ENCODE measurements at regions not wholly inside any gene's neighbourhood (a gene's known extent, or its start where the extent isn't known, plus 50 kb on each side); places are given as distances from the start of the nearest gene placed in this dataset.
"Not testable (repeated sequence)": the region's sequence is repeated elsewhere in the genome, so short reads cannot be mapped to it uniquely, and the experiment has no call there.

DNA sequence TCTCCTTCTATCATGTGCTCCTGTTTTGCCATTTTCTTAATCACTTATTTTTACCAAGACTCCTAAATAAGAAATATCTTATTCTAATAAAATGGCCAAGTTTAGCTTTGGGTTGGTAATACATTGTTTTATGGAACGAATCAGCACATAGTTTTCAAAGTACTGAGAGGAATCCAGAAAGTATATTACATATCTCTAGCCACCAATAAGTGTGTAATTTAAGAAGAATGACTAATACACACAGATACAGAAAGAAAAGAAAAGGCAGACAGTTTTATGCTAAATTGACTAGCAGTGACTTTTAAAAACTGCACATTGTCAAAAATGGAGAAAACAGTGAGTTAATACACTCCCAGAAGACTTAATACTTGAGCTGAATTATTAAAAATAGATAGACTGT lies 167.0 kb upstream of the IL15 start:
- no peaks in the 10 kb centered on the region for H3K27me3 ChIP-seq (ENCODE audit: low read length)

DNA sequence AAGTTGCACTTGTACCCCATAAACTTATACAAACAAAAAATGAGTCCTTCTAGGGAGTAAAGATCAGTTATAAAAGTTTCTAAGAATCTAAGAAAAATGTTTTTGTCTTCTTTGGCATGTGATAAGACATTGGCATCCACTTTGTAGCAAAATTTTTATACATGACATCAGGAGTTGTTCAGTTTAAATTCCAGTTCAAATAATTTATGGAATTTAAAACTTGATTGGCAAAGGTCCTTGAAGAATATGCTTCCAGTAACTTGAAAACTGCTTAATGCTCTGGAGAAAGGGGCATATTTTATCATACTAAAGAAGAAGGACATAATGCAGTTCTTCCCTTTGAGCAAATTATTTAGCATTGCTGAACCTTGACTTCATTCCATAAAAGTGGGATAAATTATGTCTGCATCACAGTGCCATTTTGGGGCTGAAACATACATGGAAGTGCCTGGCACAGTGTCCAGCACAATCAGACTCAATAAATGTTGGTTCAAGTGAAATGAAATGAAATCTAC lies 163.3 kb upstream of the IL15 start:
- no peak for DNase-seq
- no peak overlapping the region for H2AFZ ChIP-seq (ENCODE audit: low read length)
- no peaks in the 10 kb centered on the region for H4K20me1 ChIP-seq (ENCODE audit: insufficient read depth, low read depth, low read length)
- H3K9ac ChIP-seq (ENCODE audit: low read length), result no peak overlapping the region
- H3K9me3 ChIP-seq (ENCODE audit: low read length), result peaks cover 6% of the 10 kb centered on the region; the same call in 1 of the 2 replicates
- no peak overlapping the region for H3K4me2 ChIP-seq (ENCODE audit: low read depth, low read length, poor library complexity, severe bottlenecking)
- H3K4me1 ChIP-seq (ENCODE audit: low read length), result no peaks in the 10 kb centered on the region
- no peaks in the 10 kb centered on the region for H3K79me2 ChIP-seq (ENCODE audit: low read length)
- no peaks in the 10 kb centered on the region for H3K36me3 ChIP-seq (ENCODE audit: insufficient read depth, low read length)
- no peaks in the 10 kb centered on the region for H3K27me3 ChIP-seq (ENCODE audit: low read length)
- no peak overlapping the region for H3K4me3 ChIP-seq (ENCODE audit: low read length)
- H3K9me2 ChIP-seq (replicated peaks; ENCODE audit: insufficient read depth, low read length), result no peaks in the 10 kb centered on the region
- H3K27ac ChIP-seq (ENCODE audit: low read length), result no peak overlapping the region

More for the DNA sequence above, 167.0 kb upstream of the IL15 start:
- Histone ChIP-seq H3K36me3 (ENCODE audit: insufficient read depth, low read length) (no peaks in the 10 kb centered on the region), H3K4me1 (ENCODE audit: low read length) (no peaks in the 10 kb centered on the region), H4K20me1 (ENCODE audit: insufficient read depth, low read depth, low read length) (no peaks in the 10 kb centered on the region), H3K9me2 (replicated peaks; ENCODE audit: insufficient read depth, low read length) (no peaks in the 10 kb centered on the region), H3K9me3 (ENCODE audit: low read length) (peaks cover 8% of the 10 kb centered on the region), H3K9ac (ENCODE audit: low read length) (no peak overlapping the region), H3K79me2 (ENCODE audit: low read length) (no peaks in the 10 kb centered on the region), H3K4me2 (ENCODE audit: low read depth, low read length, poor library complexity, severe bottlenecking) (no peak overlapping the region), H3K4me3 (ENCODE audit: low read length) (no peak overlapping the region), H3K27ac (ENCODE audit: low read length) (no peak overlapping the region), H2AFZ (ENCODE audit: low read length) (no peak overlapping the region)
- DNase-seq, result no peak

DNA sequence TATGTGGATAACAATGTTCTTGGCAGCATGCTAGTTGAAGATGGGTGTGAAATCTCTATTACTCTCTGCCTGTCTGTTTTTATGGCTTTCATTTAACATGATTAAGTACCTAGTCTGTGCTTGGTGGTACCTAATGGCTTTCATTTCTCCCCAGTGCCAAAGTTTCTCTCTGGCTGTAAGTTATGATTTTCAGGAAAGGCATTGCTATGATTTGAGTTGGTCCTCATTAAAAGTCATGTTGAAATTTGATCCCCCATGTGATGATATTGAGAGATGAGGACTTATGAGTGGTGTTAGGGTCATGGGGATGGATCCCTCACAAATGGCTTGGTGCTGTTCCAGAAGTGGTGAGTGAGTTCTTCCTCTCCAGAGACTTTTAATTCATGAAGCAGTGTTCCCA lies 162.4 kb upstream of the IL15 start:
- Histone ChIP-seq H3K9me3 (ENCODE audit: low read length) (peaks cover 13% of the 10 kb centered on the region; the same call in 1 of the 2 replicates), H3K9me2 (replicated peaks; ENCODE audit: insufficient read depth, low read length) (no peaks in the 10 kb centered on the region), H3K79me2 (ENCODE audit: low read length) (no peaks in the 10 kb centered on the region), H3K27ac (ENCODE audit: low read length) (no peak overlapping the region), H3K4me3 (ENCODE audit: low read length) (no peak overlapping the region), H3K4me1 (ENCODE audit: low read length) (no peaks in the 10 kb centered on the region), H3K36me3 (ENCODE audit: insufficient read depth, low read length) (no peaks in the 10 kb centered on the region), H3K4me2 (ENCODE audit: low read depth, low read length, poor library complexity, severe bottlenecking) (no peak overlapping the region), H4K20me1 (ENCODE audit: insufficient read depth, low read depth, low read length) (no peaks in the 10 kb centered on the region), H3K9ac (ENCODE audit: low read length) (no peak overlapping the region), H3K27me3 (ENCODE audit: low read length) (no peaks in the 10 kb centered on the region), H2AFZ (ENCODE audit: low read length) (no peak overlapping the region)
- no peak for DNase-seq

GRCh38 chr4:141480950-141481349 lies 155.4 kb upstream of the IL15 start:
- Histone ChIP-seq H3K36me3 (ENCODE audit: insufficient read depth, low read length) (no peaks in the 10 kb centered on the region), H3K79me2 (ENCODE audit: low read length) (no peaks in the 10 kb centered on the region), H3K4me2 (ENCODE audit: low read depth, low read length, poor library complexity, severe bottlenecking) (no peak overlapping the region), H3K9me3 (ENCODE audit: low read length) (peaks cover 31% of the 10 kb centered on the region), H3K4me3 (ENCODE audit: low read length) (no peak overlapping the region), H3K27me3 (ENCODE audit: low read length) (no peaks in the 10 kb centered on the region), H3K27ac (ENCODE audit: low read length) (no peak overlapping the region), H2AFZ (ENCODE audit: low read length) (no peak overlapping the region), H3K9me2 (replicated peaks; ENCODE audit: insufficient read depth, low read length) (no peaks in the 10 kb centered on the region), H3K4me1 (ENCODE audit: low read length) (no peaks in the 10 kb centered on the region), H4K20me1 (ENCODE audit: insufficient read depth, low read depth, low read length) (no peaks in the 10 kb centered on the region), H3K9ac (ENCODE audit: low read length) (no peak overlapping the region)
- DNase-seq, result no peak

GRCh38 chr4:141484298-141484697 lies 152.1 kb upstream of the IL15 start:
- H3K27me3 ChIP-seq (ENCODE audit: low read length); H3K9me2 ChIP-seq (replicated peaks; ENCODE audit: insufficient read depth, low read length); H3K79me2 ChIP-seq (ENCODE audit: low read length); H3K27ac ChIP-seq (ENCODE audit: low read length); H3K4me1 ChIP-seq (ENCODE audit: low read length); DNase-seq; H3K9ac ChIP-seq (ENCODE audit: low read length); H3K4me3 ChIP-seq (ENCODE audit: low read length); H3K4me2 ChIP-seq (ENCODE audit: low read depth, low read length, poor library complexity, severe bottlenecking); H4K20me1 ChIP-seq (ENCODE audit: insufficient read depth, low read depth, low read length); H2AFZ ChIP-seq (ENCODE audit: low read length); H3K36me3 ChIP-seq (ENCODE audit: insufficient read depth, low read length): not testable (repeated sequence)
- peaks cover 25% of the 10 kb centered on the region for H3K9me3 ChIP-seq (ENCODE audit: low read length)

DNA sequence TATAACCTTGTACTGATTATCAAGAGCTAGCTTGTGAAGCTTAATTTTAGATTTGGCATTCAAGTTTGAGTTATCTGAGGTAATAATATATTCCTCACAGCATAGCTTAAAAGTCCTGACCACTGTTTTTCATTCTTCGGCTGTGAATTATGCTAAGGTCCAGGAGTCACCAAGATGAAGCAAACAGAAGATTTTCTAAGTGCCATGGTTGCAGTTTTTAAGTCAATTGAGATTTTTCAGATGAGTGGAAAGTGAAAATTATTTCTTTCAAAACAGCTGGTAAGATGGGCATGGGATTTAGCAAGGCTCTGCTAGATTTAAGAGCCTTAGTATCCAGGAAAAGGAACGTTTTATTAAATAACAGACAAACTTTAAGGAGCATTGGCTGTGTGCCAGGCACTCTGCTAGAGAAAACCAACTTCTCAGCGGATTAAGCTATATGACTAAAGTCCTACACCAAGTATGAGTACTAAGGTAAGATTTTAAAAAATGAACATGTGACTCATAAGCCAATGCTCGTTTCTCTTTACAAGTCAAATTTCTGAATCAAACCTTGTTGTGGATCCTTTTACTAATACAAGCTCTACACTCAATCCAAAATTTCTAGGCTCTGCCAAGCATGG lies 149.9 kb upstream of the IL15 start:
- no peaks in the 10 kb centered on the region for H4K20me1 ChIP-seq (ENCODE audit: insufficient read depth, low read depth, low read length)
- H3K4me1 ChIP-seq (ENCODE audit: low read length), result no peaks in the 10 kb centered on the region
- peaks cover 15% of the 10 kb centered on the region for H3K9me3 ChIP-seq (ENCODE audit: low read length)
- no peaks in the 10 kb centered on the region for H3K79me2 ChIP-seq (ENCODE audit: low read length)
- H2AFZ ChIP-seq (ENCODE audit: low read length), result no peak overlapping the region
- H3K4me2 ChIP-seq (ENCODE audit: low read depth, low read length, poor library complexity, severe bottlenecking), result no peak overlapping the region
- no peak for DNase-seq
- H3K9ac ChIP-seq (ENCODE audit: low read length), result no peak overlapping the region
- no peak overlapping the region for H3K27ac ChIP-seq (ENCODE audit: low read length)
- H3K36me3 ChIP-seq (ENCODE audit: insufficient read depth, low read length), result no peaks in the 10 kb centered on the region
- H3K9me2 ChIP-seq (replicated peaks; ENCODE audit: insufficient read depth, low read length), result no peaks in the 10 kb centered on the region
- no peak overlapping the region for H3K4me3 ChIP-seq (ENCODE audit: low read length)
- H3K27me3 ChIP-seq (ENCODE audit: low read length), result no peaks in the 10 kb centered on the region

GRCh38 chr4:141497627-141498026 lies 138.8 kb upstream of the IL15 start:
- no peak overlapping the region for H2AFZ ChIP-seq (ENCODE audit: low read length)

DNA sequence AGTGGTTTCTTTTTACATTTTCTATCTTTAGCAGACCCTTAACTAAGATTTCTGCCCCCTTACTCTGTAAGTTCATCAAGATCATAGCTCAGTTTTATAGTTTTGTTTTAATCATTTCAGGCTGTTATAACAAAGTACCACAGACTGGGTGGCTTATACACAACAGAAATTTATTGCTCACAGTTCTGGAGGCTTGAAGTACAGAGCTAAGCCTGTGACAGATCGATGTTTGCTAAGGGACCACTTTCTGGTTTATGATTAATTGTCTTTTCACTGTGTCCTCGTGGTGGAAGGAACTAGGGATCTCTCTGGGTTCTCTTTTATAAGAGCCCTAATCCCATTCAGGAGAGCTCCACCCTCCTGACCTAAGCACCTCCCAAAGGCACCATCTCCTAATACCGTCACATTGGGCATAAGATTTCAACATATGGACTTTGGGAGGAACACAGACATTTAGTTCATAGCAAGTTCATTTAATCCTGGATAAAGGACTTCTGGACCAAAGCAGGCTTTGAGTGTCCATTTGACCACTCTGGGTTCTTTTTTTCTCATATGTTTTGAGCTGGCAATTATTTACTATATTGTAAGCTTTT lies 137.0 kb upstream of the IL15 start:
- no peak overlapping the region for H3K4me3 ChIP-seq (ENCODE audit: low read length)
- H3K27ac ChIP-seq (ENCODE audit: low read length), result no peak overlapping the region
- H4K20me1 ChIP-seq (ENCODE audit: insufficient read depth, low read depth, low read length), result no peaks in the 10 kb centered on the region
- no peak overlapping the region for H3K4me2 ChIP-seq (ENCODE audit: low read depth, low read length, poor library complexity, severe bottlenecking)
- H2AFZ ChIP-seq (ENCODE audit: low read length), result no peak overlapping the region
- DNase-seq, result no peak
- no peaks in the 10 kb centered on the region for H3K27me3 ChIP-seq (ENCODE audit: low read length)
- H3K79me2 ChIP-seq (ENCODE audit: low read length), result no peaks in the 10 kb centered on the region
- no peaks in the 10 kb centered on the region for H3K4me1 ChIP-seq (ENCODE audit: low read length)
- no peak overlapping the region for H3K9ac ChIP-seq (ENCODE audit: low read length)
- H3K9me2 ChIP-seq (replicated peaks; ENCODE audit: insufficient read depth, low read length), result no peaks in the 10 kb centered on the region
- H3K9me3 ChIP-seq (ENCODE audit: low read length), result peaks cover 16% of the 10 kb centered on the region; the same call in 1 of the 2 replicates
- no peaks in the 10 kb centered on the region for H3K36me3 ChIP-seq (ENCODE audit: insufficient read depth, low read length)

More at GRCh38 chr4:141497627-141498026, 138.8 kb upstream of the IL15 start:
- no peak overlapping the region for H3K27ac ChIP-seq (ENCODE audit: low read length)
- no peaks in the 10 kb centered on the region for H4K20me1 ChIP-seq (ENCODE audit: insufficient read depth, low read depth, low read length)
- H3K36me3 ChIP-seq (ENCODE audit: insufficient read depth, low read length), result no peaks in the 10 kb centered on the region
- H3K79me2 ChIP-seq (ENCODE audit: low read length), result no peaks in the 10 kb centered on the region
- H3K4me1 ChIP-seq (ENCODE audit: low read length), result no peaks in the 10 kb centered on the region
- no peak overlapping the region for H3K9ac ChIP-seq (ENCODE audit: low read length)
- no peak overlapping the region for H3K4me2 ChIP-seq (ENCODE audit: low read depth, low read length, poor library complexity, severe bottlenecking)
- no peak overlapping the region for H3K4me3 ChIP-seq (ENCODE audit: low read length)
- H3K9me3 ChIP-seq (ENCODE audit: low read length), result peaks cover 23% of the 10 kb centered on the region; the same call in 1 of the 2 replicates
- DNase-seq, result no peak
- no peaks in the 10 kb centered on the region for H3K27me3 ChIP-seq (ENCODE audit: low read length)
- H3K9me2 ChIP-seq (replicated peaks; ENCODE audit: insufficient read depth, low read length), result no peaks in the 10 kb centered on the region
